ENCODE measurements at regions not wholly inside any gene's neighbourhood (a gene's known extent, or its start where the extent isn't known, plus 50 kb on each side); places are given as distances from the start of the nearest gene placed in this dataset.
"Not testable (repeated sequence)": the region's sequence is repeated elsewhere in the genome, so short reads cannot be mapped to it uniquely, and the experiment has no call there.

GRCh38 chr2:164024396-164024795 is 288.6 kb upstream of the FIGN start:
- no peak for DNase-seq (ENCODE audit: low read depth)

GRCh38 chr2:164023896-164024295 is 288.1 kb upstream of the FIGN start:
- DNase-seq (ENCODE audit: low read depth): no peak

DNA sequence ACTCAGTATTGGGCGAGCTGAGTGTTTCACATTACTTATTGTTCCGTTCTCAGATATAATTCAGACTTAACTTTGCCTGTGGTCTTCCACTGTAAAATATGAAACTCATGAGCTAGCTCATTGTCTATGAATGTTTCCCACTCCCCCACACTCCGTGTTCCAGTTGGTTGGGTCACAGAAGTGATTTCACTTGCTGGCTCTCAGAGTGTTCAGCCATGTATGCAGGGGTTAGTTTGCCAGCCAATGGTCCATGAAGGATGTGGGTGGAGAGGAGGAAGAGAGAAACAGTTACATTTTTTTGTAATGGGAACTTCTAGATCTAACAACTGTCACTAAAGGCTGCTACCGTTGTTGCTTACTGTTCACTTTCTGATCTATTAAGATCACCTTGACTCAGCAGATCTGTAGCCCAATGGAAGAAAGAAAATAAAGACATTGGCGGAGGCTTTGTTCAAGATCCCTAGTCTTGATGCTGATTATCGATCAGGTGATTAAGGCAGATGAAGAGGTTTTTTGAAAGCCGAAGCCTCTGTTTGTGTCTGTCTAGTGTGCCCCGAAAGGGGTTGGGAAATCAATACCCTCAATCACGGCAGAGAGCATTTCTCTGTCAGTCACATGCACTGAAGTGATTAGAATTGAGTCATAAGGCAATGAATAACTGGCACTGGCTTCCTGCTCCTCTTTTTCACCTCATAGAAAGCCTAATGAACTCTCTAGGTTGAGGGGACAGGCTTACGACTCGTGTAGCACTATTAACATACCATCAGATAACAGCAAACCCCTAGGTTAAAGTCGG is 279.7 kb upstream of the FIGN start:
- DNase-seq (ENCODE audit: low read depth): no peak

DNA sequence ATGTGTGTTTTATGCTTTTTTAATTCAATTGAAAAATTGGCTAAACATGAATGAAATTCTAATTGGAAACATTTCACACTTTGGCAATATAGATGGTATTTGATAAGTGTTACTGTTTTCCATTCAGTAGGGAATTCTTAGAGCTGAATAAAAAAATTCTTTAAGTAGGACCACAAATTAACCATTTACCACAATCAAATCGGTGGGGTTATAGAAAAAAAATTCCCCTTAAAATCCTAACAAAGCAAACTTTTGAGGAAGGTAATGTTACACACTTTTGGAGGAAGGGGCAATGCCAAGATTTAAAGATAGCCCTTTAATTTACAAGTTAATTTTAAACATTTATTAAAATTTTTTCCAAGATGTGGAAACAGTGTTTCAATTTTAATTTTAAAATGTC is 279.0 kb upstream of the FIGN start:
- no peak for DNase-seq (ENCODE audit: low read depth)

DNA sequence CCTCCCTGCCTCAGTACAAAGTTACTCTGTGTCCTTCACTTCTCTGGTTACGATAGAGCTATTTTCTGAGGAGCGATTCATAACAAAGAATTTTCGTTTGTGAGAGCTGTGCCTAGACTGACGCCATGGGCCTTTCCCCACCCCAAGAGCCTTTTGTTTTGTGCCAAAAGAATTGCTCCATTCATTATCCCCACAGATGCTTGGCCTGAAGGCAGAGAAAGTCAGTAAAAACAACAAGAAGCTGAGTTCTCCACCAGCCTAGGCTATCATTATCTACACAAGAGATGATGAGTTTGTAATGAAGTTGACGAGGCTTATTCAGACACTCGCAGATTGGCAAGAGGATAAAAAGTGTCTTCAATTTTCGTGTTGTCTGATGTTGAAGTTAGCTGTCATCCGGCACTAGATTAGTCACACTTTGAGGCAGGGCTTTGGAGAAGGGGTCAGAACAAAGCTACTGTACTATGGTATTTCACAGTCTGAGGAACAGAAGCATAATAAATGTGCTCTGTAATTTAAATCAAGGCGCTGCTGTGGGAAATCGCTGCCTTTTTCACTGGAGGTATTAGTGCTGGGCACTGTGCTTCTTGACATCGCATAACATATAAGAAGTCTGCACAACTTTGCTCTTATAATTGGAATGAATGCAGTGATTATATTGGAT is 278.4 kb upstream of the FIGN start:
- DNase-seq (ENCODE audit: low read depth): no peak

- DNase-seq (ENCODE audit: low read depth): no peak
Observed at GRCh38 chr2:164012581-164012980, 276.8 kb upstream of the FIGN start.

DNA sequence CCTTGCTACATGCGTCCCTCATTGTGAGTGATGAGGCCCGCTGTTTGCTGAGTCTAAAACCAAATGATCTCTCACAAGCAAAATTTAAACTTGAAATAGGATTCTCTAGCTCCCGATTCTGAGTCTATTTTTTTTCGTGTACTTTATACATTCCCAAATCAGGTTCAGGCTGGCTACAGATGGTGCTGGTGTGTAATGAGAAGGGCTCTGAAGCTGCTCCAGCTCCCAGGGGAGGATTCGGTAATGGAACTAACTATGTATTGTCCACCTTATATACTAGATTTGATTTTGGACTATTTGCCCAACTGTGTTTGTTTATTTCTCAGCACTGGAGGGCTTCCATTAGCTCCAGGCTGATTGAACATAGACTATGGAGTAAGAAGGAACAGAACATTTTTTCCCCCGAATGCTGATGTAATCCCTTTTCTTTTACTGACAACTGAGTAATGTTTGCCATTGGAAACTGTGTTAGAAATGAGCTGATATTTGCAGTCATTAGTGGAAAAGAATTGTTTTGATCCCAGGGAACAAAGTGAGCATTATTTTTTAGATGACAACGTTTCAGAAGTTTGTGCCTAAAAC is 274.0 kb upstream of the FIGN start:
- DNase-seq (ENCODE audit: low read depth): no peak

DNA sequence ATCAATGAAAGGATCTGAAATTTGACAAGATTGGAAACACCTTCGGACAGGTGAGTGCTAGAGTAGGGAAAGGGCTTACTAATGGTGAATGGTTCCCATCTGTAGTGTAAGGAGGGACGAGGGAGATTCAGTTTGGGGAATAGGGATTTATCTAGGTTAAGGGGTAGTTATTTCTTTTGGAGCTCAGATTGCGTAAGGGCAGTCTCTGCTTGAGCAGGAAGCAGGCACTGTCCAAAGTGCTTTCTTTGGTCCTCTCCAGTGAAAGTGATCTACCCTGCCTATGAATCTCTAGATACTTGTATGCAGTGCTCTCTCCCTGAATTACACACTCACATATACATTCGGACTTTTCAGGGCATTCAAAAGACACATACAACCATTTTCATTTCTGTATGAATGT is 272.9 kb upstream of the FIGN start:
- no peak for DNase-seq (ENCODE audit: low read depth)

DNA sequence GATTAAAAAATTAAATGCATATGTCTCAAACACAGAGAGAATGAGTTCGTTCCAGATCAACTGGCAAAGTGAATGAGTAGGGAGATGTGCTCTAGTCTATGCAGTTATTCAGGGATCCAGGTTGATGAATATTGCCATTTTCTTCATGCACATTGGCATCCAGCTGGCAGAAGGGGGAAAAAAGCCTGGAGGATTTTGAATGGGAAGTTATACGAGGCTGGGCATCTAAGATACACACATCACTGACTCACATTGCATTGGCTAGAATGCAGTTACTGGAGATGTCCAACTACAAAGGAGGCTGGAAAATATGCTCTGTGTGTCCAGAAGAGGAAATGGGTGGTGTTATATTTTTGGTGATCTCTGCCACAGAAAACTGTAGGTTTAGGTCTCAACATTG is 270.9 kb upstream of the FIGN start:
- DNase-seq (ENCODE audit: low read depth): no peak

DNA sequence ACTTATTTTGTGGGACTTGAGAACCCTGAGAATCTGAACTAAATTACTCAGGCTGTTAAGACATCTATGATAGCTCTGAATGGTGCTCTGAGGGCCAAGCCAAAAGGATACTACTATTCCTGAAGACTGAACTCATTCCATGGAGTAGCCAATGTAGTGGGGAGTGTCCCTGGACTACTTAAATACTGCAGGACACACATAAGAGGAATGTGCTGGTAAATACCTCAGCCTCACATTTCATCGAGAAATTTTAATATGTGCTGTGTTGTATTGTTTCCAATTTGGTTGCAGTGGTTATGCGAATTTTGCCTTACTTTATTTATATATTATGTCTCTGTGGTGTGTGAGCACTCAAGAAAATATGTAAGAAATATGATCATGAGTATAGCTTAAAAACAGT is 264.4 kb upstream of the FIGN start:
- DNase-seq (ENCODE audit: low read depth): no peak

DNA sequence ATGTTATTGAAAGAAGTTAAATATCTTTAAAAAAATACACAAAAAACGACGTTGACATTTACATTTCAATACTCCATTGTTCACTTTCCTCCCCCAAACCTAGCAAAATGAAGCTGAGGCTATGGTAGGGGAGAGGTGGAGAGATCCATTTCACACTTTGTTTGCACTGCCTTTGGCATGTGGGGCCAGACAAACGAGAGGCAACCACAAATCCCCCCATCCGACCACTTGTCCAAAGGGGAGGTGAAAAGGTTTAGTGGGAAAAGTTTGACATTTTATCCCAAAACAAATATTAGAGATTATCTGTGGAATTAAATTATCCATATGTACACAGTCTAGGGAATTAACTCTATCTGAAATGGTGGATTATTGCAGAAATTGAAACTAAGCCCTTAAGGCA is 261.7 kb upstream of the FIGN start:
- DNase-seq (ENCODE audit: low read depth): no peak

- DNase-seq (ENCODE audit: low read depth): no peak
Observed at GRCh38 chr2:163990541-163990940, 254.7 kb upstream of the FIGN start.

DNA sequence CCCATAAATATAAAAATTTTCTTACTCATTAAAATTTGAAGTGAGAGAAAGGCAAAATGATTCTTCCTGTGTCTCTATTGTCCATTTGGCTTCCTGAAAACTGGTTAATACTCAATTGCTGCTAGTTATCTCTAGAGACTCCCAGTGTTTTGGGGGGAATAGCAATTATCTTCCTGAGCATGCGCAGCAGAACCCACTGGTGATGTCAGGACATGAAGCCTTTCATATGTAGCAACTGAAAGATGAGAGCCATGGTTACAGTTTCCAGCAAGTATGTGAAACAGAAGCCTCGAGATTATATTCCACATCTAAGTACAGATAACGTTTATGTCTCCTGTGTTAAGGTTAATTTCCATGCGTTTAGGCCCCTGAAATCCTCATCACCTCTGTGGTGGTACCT is 254.3 kb upstream of the FIGN start:
- no peak for DNase-seq (ENCODE audit: low read depth)

GRCh38 chr2:163987175-163987940 is 251.6 kb upstream of the FIGN start:
- DNase-seq (ENCODE audit: low read depth): no peak

DNA sequence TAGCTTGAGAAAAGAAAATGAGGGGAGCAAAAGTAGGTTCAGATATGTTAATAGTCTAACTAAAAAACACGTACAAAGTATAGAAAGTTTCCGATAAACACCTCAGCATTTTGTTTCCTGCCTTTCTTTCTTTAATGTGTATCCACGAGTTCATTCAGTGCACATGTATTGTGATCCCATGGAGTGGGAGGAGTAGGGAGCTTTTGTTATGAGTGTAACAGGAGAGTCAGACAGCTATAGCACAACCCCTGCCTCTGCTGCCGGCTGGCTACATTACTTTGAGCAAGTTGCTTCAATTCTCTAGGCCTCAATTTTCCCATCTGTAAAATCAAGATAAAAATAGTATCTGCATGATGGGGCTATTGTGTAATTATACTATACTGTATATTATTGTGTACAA is 249.2 kb upstream of the FIGN start:
- DNase-seq (ENCODE audit: low read depth): no peak

DNA sequence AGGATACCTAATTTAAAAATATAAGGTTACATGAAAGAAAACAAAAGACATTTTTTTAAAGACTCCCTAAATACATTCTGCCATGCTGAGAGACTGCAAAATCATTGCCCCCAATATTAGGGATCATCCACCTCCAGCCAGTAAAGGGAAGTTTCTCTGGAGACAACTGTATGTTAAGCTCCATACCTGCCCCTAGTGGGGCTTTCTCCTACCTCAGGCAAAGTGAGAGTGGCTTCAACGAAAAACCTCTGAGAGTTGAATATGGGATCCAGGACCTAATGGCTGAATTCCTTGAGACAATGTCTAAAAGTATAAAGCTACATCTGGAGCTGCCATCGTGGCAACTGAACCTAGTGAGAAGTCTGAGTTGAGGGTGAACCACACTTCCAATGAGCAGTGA is 248.1 kb upstream of the FIGN start:
- no peak for DNase-seq (ENCODE audit: low read depth)

GRCh38 chr2:163982938-163983337 is 247.1 kb upstream of the FIGN start:
- no peak for DNase-seq (ENCODE audit: low read depth)

DNA sequence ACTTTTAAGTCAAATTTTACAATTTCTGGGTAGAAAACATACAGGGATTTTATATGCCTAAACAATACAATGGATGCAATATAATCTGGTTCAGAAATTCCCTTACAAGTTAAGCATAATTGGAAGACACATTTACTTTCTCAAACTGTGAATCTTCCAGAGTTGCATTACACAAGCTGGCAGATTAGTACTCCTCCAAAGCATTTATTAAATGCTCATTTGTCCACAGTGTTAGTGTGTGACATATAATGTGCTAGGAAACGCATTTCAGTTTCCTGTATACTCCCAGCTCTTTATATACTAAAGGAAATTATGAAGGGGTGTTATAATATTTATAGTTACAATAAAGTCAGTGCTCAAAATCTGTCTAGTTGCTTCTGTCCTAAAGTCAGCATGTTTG is 239.0 kb upstream of the FIGN start:
- no peak for DNase-seq (ENCODE audit: low read depth)

DNA sequence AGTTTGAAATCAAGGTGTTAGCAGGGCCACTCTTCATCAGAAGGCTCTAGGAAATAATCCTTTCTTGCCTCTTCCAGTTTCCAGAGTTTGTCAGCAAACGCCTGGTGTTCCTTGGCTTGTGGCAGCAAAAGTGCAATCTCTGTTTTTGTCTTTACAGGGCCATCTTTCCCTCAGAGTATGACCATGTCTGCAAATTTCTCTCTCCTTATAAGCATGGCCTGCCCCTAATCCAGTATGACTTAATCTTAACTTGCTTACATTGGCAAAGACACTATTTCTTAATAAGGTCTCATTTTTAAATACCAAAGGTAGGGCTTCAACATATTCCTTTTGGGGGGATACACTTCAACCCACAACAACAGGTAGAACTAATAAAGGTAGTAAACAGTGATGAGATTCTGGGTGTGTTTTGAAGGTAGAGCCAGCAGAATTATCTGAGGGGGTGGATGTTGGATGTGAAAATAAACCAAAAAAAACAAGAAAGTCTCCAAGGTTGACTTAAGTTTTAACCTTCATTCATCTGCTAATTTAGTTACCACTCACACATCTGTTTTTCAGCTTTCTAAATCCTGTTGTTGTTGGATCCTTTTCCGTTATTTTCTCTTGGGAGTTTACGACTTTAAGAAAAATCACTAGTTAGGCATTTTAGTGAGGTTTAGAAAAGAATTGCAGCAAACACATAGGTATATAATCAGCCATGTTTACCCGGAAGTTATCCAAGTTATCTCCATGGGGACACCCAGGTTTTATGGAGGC is 234.4 kb upstream of the FIGN start:
- no peak for DNase-seq (ENCODE audit: low read depth)

DNA sequence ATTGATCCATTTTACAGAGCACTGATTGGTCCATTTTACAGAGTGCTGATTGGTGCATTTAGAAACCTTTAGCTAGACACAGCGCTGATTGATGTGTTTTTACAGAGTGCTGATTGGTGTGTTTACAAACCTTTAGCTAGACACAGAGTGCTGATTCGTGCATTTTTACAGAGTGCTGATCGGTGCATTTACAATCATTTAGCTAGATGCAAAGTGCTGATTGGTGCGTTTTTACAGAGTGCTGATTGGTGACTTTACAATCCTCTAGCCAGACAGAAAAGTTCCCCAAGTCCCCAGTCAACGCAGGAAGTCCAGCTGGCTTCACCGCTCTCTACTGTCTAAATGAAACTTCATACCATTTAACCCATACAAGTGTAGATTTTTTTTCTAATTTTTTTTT is 228.5 kb upstream of the FIGN start:
- not testable (repeated sequence) for DNase-seq (ENCODE audit: low read depth)

DNA sequence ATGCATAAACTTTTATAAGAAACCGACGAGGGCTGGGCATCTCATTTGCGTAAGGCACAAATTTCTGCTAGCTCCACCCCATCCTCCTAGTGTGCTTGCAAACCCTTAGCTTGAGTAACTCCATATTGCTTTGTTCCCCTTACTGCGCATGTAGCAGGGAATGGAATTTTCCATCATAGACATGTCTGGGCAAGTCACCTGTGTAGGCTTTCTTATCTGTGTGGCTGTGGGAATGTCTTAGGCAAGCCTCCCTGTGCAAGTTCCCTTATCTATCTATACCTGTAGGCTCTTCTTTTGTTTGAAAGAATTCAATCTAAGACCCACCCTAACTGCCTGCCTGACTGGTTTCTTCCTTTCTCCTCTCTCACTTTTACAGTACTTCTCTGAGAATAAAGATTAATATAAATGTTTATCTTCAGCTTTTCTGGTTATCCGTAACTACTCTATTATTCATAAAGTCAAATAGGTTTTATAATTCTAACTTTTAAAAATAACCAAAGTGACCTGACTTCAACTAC is 217.6 kb upstream of the FIGN start:
- DNase-seq (ENCODE audit: low read depth): no peak

DNA sequence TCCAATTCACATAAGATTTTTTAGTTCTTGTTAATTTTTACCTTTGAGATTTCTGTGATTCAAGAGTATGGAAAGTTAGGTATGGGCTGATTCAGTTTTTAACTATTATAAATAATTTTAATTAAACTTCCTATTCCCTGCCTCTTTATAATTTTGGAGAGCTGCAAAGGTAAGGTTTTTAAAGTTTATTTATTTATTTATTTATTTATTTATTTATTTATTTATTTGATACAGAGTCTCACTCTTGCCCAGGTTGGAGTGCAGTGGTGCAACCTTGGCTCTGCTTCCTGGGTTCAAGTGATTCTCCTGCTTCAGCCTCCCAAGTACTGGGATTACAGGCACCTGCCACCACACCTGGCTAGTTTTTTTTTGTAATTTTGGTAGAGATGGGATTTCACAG is 215.5 kb upstream of the FIGN start:
- DNase-seq (ENCODE audit: low read depth): no peak

Data from GM04503 (cell line).